Lower lobe of right lung (tissue), 2 donors: ENCODE measurements at regions not wholly inside any gene's neighbourhood (a gene's known extent, or its start where the extent isn't known, plus 50 kb on each side); places are given as distances from the start of the nearest gene placed in this dataset.
A peak's percentile ranks its signal among the peaks of the same experiment; 100 is the strongest.

Experiments
- ATAC-seq, 2 donors: fragments of 200-7000 bp; cut with Tn5 transposase; one replicate each; pipeline ENCODE4 v1.9.1; 2020 to 2022; ENCODE audit warnings: mild to moderate bottlenecking in 2 of 2, moderate library complexity in 2 of 2
- DNase-seq: peaks from one replicate; pipeline ENCODE4 v3.0.0-alpha.2; 2020
- H3K27ac ChIP-seq: fragments of 200-600 bp; one replicate; pipeline ENCODE4 v1.8.0; 2022
- H3K27me3 ChIP-seq: fragments of 200-600 bp; one replicate; pipeline ENCODE4 v1.8.0; 2022; ENCODE audit warnings: low read depth
- H3K36me3 ChIP-seq: fragments of 200-600 bp; one replicate; pipeline ENCODE4 v1.8.0; 2022; ENCODE audit warnings: mild to moderate bottlenecking
- H3K4me1 ChIP-seq: fragments of 200-600 bp; one replicate; pipeline ENCODE4 v1.8.0; 2022
- H3K4me3 ChIP-seq: fragments of 200-600 bp; one replicate; pipeline ENCODE4 v1.8.0; 2022; ENCODE audit warnings: mild to moderate bottlenecking
- H3K9me3 ChIP-seq: fragments of 200-600 bp; one replicate; pipeline ENCODE4 v1.8.0; 2022
- intact Hi-C: fragments of 100-400 bp; cut with DNase I; formaldehyde crosslinking; loops from one replicate; pipeline ENCODE4 v1.11.0; 2022
- TF ChIP-seq, protein P1 (sequence below): fragments of 200-600 bp; IDR thresholded peaks from one replicate; pipeline ENCODE4 v1.8.0; 2022; ENCODE audit warnings: antibody characterized with exemption, mild to moderate bottlenecking
- donor health status: DM: no; HTN: yes; CAD: no; lungs with severe emphysema.

DNA sequence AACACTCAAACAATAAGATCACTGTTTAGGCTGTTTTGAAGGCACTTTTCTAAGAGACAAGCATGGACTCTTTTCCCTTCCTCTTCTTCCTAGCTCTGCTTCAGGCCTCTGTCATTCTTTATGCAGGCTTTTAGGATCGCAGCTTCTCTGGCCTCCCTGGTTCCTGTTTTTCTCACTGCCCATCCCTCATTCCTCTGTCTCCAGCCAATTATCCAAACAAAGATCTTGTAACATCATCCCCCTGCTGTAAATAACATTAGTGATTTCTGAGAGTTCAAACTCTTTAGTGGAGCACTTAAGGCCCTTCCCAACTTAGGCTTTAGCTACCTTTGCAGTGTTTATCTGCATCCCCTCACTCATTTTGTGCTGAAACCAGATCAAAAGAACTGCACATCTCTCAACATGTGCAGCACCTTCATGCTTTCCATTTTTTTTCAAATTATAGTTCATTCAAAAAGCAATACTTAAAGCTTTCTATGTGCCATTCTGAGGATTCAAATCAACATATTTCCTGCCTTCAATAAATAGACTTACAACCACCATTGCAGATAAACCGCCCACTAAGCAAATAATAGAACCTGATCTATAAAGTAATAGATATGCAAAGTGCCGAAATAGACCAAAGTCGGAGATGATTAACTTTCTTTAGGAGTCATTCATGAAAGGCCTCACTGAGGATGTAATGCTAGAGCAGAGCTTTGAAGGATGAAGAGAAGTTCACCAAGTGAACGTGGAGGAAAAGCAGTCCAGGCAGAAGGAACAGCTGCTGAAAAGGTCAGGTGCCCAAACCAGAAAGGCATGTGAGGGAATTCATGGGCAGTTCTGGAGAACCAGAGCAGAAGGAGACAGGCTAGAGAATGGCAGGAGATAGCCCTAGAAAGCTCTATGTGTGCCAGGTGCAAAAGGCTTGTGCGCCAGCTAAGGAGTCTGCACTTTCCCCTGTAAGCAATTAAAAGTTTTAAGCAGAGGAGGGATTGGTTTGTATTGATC, 95.8 kb upstream of the ZNF366 start:
- no peaks in the 10 kb centered on the region for H3K9me3 ChIP-seq
- intact Hi-C loops = no loop called here
- no peak overlapping the region for H3K4me3 ChIP-seq
- H3K27me3 ChIP-seq = no peaks in the 10 kb centered on the region
- no peak overlapping the region for H3K27ac ChIP-seq
- no peak for ATAC-seq
- H3K36me3 ChIP-seq = no peaks in the 10 kb centered on the region
- TF ChIP-seq, protein P1, sequence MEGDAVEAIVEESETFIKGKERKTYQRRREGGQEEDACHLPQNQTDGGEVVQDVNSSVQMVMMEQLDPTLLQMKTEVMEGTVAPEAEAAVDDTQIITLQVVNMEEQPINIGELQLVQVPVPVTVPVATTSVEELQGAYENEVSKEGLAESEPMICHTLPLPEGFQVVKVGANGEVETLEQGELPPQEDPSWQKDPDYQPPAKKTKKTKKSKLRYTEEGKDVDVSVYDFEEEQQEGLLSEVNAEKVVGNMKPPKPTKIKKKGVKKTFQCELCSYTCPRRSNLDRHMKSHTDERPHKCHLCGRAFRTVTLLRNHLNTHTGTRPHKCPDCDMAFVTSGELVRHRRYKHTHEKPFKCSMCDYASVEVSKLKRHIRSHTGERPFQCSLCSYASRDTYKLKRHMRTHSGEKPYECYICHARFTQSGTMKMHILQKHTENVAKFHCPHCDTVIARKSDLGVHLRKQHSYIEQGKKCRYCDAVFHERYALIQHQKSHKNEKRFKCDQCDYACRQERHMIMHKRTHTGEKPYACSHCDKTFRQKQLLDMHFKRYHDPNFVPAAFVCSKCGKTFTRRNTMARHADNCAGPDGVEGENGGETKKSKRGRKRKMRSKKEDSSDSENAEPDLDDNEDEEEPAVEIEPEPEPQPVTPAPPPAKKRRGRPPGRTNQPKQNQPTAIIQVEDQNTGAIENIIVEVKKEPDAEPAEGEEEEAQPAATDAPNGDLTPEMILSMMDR = no peak
- DNase-seq = no peak
- H3K4me1 ChIP-seq = peaks cover 17% of the 10 kb centered on the region

DNA sequence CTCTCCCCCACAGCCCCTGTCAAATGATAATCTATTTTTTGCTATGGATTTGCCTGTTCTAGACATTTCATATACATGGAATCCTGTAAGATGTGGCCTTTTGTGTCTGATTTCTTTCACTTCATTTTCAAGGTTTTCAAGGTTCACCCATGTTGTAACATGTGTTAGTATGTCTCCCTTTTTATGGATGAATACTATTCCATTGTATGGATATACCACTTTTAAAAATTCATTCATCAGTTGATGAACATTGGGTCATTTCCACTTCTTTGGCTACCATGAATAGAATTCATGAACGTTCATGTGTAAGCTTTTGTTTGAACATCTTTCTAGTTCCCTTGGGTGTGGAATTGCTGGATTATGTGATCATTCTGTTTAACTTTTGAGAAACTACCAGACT, 94.7 kb upstream of the ZNF366 start:
- DNase-seq (no peak), ATAC-seq (no peak)
- Histone ChIP-seq H3K36me3 (no peaks in the 10 kb centered on the region), H3K27ac (no peak overlapping the region), H3K9me3 (no peaks in the 10 kb centered on the region), H3K4me3 (no peak overlapping the region), H3K4me1 (peaks cover 28% of the 10 kb centered on the region), H3K27me3 (no peaks in the 10 kb centered on the region)
- intact Hi-C loops = no loop called here
- TF ChIP-seq, protein P1 = no peak

DNA sequence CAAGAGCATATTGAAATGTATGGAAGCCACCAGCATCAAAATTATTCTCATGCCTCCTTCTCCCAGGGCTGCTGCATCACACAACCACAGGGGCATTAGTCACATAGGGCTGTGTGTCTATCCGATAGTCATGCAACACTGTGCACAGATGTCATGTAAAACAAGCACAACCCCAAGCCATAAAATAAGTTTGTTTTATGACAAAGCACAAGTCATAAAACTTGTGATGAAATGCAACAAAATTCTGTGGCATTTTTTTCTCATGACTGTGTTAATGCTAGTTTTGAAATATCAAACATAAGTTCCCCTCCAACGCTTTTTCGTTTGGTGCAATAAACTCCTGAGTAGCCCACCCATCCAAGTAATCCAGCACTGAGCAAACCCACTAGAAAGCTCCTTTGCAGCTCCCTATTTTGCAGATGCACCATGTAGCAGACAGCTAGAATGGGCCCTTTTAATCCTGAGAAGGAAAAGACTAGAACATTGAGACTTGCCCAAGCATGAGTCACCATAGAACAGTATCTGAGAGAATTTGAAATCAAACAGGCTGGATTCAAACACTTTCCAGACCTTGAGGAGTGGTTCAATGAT, 93.3 kb upstream of the ZNF366 start:
- no peaks in the 10 kb centered on the region for H3K9me3 ChIP-seq
- ATAC-seq = peak; percentile 39 to 60
- H3K27ac ChIP-seq = peak overlapping the region; percentile 60
- H3K4me3 ChIP-seq = no peak overlapping the region
- no peak for DNase-seq
- intact Hi-C loops = no loop called here
- no peaks in the 10 kb centered on the region for H3K27me3 ChIP-seq
- H3K36me3 ChIP-seq = no peaks in the 10 kb centered on the region
- peaks cover 28% of the 10 kb centered on the region for H3K4me1 ChIP-seq
- TF ChIP-seq, protein P1 = no peak

DNA sequence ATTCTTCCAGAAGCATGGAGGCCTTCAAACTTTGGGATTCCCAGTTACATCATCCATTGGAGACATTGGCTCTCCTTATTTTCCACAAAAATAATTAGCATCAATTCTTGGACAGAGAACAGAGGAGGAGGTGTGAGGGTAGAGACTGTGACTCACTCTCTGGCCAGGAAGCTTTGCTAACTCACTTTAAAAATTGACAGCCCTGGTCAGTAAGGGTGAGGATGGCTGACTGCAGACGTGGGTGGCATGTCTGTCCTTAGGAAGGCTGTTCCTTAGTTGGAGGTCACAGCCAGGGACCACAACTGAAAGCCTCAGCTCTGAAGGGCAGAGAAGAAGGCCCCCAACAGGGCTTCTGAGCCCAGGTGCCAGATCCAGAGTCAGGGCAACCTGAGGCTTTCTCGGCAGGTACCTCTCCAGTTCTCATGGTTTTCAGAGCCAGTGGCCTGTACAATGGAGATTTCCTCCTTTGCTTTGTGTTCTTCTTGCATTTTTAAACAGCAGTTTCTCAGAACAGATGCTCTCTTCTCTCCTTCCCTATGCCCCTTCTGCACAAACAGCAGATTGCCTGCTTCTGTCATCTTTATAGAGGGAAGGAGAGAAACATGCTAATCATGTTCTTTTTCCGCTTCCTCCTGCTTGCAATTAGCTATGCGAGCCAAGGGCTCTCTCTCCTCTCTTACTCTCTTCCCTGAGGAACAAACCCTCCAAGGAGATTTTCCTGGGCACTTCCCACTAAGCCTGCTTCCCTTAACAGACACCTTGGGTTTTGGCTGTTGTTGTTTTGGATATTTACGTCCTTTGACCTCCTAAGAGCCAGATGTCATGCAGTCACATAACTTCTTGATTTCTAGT, 92.5 kb upstream of the ZNF366 start:
- no peak for DNase-seq
- Histone ChIP-seq H3K27ac (peak overlapping the region; percentile 60), H3K9me3 (no peaks in the 10 kb centered on the region), H3K36me3 (no peaks in the 10 kb centered on the region), H3K4me1 (peaks cover 28% of the 10 kb centered on the region), H3K27me3 (no peaks in the 10 kb centered on the region), H3K4me3 (no peak overlapping the region)
- ATAC-seq = peak in 1 of 2 donors; percentile 55
- TF ChIP-seq, protein P1 = no peak
- intact Hi-C loops = no loop called here

DNA sequence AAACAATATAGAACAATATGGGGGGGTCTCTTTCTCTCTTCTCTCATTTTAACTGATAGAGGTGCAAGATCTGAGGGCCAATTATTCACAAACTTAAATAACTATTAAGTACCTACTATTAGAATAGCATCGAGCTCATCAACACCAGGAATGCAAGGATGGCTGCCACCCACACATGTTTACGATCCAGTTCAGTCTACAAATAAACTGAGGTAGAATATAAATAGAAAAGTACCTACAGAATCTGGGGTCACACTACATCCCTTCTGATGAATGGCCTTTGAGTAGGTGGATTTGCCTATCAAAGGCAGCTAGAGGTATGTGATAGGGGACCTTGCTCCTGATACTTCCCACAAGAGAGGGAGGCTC, 91.8 kb upstream of the ZNF366 start:
- Histone ChIP-seq H3K9me3 (no peaks in the 10 kb centered on the region), H3K27ac (peak overlapping the region; percentile 60), H3K4me3 (no peak overlapping the region), H3K36me3 (no peaks in the 10 kb centered on the region), H3K4me1 (peaks cover 28% of the 10 kb centered on the region), H3K27me3 (no peaks in the 10 kb centered on the region)
- DNase-seq (no peak), ATAC-seq (no peak)
- intact Hi-C loops = no loop called here
- TF ChIP-seq, protein P1 = no peak
